PFSK-1 (cell line): ENCODE measurements at regions not wholly inside any gene's neighbourhood (a gene's known extent, or its start where the extent isn't known, plus 50 kb on each side); places are given as distances from the start of the nearest gene placed in this dataset.

Source experiments
- FOXP2 ChIP-seq: optimal IDR thresholded peaks from 2 replicates; pipeline ENCODE3; 2011; ENCODE audit warnings: borderline replicate concordance, control low read depth, inconsistent platforms; ENCODE audit not compliant: insufficient read depth; ENCODE audit errors: extremely low read length, extremely low read depth
- POLR2AphosphoS5 ChIP-seq: IDR thresholded peaks from 2 replicates; pipeline ENCODE4 v1.6.1; 2012; ENCODE audit warnings: low read depth, mild to moderate bottlenecking, control low read depth, low read length, moderate library complexity
- REST ChIP-seq, 2 experiments: IDR thresholded peaks; 2 replicates each; pipeline versions ENCODE4 v1.6.1 to v1.8.0; 2011 to 2012; ENCODE audit warnings: low read depth in 2 of 2, low read length in 2 of 2, control low read depth in 1 of 2, inconsistent platforms in 1 of 2, mild to moderate bottlenecking in 1 of 2, moderate library complexity in 1 of 2; ENCODE audit not compliant: insufficient read depth in 1 of 2
- SIN3A ChIP-seq: IDR thresholded peaks from 2 replicates; pipeline ENCODE4 v1.6.1; 2012; ENCODE audit warnings: mild to moderate bottlenecking, low read length, moderate library complexity, borderline replicate concordance; ENCODE audit not compliant: insufficient read depth
- TAF1 ChIP-seq: IDR thresholded peaks from 2 replicates; pipeline ENCODE4 v1.6.1; 2012; ENCODE audit warnings: low read length, control low read depth, borderline replicate concordance; ENCODE audit not compliant: insufficient read depth

GRCh38 chr2:59871830-59872229 lies 681.6 kb downstream of the BCL11A start:
- no peak for TF ChIP-seq POLR2AphosphoS5
- TF ChIP-seq SIN3A = no peak
- no peak for TF ChIP-seq TAF1

GRCh38 chr2:59868981-59869380 lies 684.5 kb downstream of the BCL11A start:
- TF ChIP-seq POLR2AphosphoS5 (no peak), SIN3A (no peak), REST (IDR thresholded peaks at IDR 0.05; ENCODE audit: insufficient read depth in 1 of 2, low read depth in 2 of 2, low read length in 2 of 2) (no peak), TAF1 (no peak), FOXP2 (no peak)

- TF ChIP-seq TAF1 (no peak), SIN3A (no peak)
These were observed 687.0 kb downstream of the BCL11A start for GRCh38 chr2:59866436-59866835.

GRCh38 chr2:59858540-59858939 lies 694.9 kb downstream of the BCL11A start:
- no peak for TF ChIP-seq FOXP2
- no peak for TF ChIP-seq SIN3A
- no peak for TF ChIP-seq TAF1
- no peak for TF ChIP-seq REST (IDR thresholded peaks at IDR 0.05; ENCODE audit: insufficient read depth in 1 of 2, low read depth in 2 of 2, low read length in 2 of 2)
- TF ChIP-seq POLR2AphosphoS5 = no peak

- TF ChIP-seq FOXP2 (no peak), TAF1 (no peak), SIN3A (no peak), POLR2AphosphoS5 (no peak), REST (IDR thresholded peaks at IDR 0.05; ENCODE audit: insufficient read depth in 1 of 2, low read depth in 2 of 2, low read length in 2 of 2) (no peak)
These were observed 696.3 kb downstream of the BCL11A start for GRCh38 chr2:59857109-59857508.

GRCh38 chr2:59856391-59856790 lies 697.1 kb downstream of the BCL11A start:
- TF ChIP-seq REST (IDR thresholded peaks at IDR 0.05; ENCODE audit: insufficient read depth in 1 of 2, low read depth in 2 of 2, low read length in 2 of 2) (no peak), TAF1 (no peak)
